ENCODE measurements at regions not wholly inside any gene's neighbourhood (a gene's known extent, or its start where the extent isn't known, plus 50 kb on each side); places are given as distances from the start of the nearest gene placed in this dataset.

GRCh38 chr4:92163348-92163747, 140.4 kb upstream of the GRID2 start:
- intact Hi-C loops (cut with micrococcal nuclease): no loop called here
- no peaks in the 10 kb centered on the region for H3K4me1 Mint-ChIP-seq (ENCODE audit: low read depth)
- TF ChIP-seq, protein P1, sequence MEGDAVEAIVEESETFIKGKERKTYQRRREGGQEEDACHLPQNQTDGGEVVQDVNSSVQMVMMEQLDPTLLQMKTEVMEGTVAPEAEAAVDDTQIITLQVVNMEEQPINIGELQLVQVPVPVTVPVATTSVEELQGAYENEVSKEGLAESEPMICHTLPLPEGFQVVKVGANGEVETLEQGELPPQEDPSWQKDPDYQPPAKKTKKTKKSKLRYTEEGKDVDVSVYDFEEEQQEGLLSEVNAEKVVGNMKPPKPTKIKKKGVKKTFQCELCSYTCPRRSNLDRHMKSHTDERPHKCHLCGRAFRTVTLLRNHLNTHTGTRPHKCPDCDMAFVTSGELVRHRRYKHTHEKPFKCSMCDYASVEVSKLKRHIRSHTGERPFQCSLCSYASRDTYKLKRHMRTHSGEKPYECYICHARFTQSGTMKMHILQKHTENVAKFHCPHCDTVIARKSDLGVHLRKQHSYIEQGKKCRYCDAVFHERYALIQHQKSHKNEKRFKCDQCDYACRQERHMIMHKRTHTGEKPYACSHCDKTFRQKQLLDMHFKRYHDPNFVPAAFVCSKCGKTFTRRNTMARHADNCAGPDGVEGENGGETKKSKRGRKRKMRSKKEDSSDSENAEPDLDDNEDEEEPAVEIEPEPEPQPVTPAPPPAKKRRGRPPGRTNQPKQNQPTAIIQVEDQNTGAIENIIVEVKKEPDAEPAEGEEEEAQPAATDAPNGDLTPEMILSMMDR (IDR thresholded peaks at IDR 0.05): peak; percentile 27
- no peak for DNase-seq
- H3K27me3 Mint-ChIP-seq: no peaks in the 10 kb centered on the region
- CTCF ChIA-PET: no interaction called here
- H3K9me3 Mint-ChIP-seq: peaks cover 16% of the 10 kb centered on the region
- no peak for ATAC-seq
- no peaks in the 10 kb centered on the region for H3K36me3 Mint-ChIP-seq (ENCODE audit: low read depth)
- H3K4me3 Mint-ChIP-seq: no peak overlapping the region
- H3K27ac Mint-ChIP-seq: no peak overlapping the region
- POLR2A ChIA-PET: no interaction called here

DNA sequence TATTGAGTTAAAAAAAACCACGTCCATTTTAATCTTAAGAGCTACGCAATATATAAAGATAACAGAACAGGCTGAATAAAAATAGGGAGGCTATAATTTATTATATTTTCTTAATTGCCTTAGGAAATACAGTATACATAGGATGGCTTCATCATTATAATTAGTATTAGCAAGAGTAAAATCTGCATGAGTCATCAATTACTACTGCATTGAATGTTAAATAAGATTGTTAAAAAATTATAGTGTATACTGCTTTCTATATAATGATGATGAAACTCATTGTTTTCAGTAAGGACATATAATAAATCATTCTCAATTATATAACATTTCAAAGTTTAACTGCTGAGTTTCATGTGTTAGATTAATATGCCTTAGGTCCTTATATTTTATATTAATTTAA, 133.4 kb upstream of the GRID2 start:
- no peaks in the 10 kb centered on the region for H3K27me3 Mint-ChIP-seq
- no peak overlapping the region for H3K4me3 Mint-ChIP-seq
- no peak overlapping the region for H3K27ac Mint-ChIP-seq
- no peaks in the 10 kb centered on the region for H3K4me1 Mint-ChIP-seq (ENCODE audit: low read depth)
- H3K36me3 Mint-ChIP-seq (ENCODE audit: low read depth): no peaks in the 10 kb centered on the region
- intact Hi-C loops (cut with micrococcal nuclease): no loop called here
- ChIA-PET POLR2A (no interaction called here), CTCF (no interaction called here)
- TF ChIP-seq, protein P1 (IDR thresholded peaks at IDR 0.05): no peak
- no peak for ATAC-seq
- H3K9me3 Mint-ChIP-seq: peaks cover 9% of the 10 kb centered on the region
- no peak for DNase-seq

- ChIA-PET POLR2A (no interaction called here), CTCF (no interaction called here)
- TF ChIP-seq, protein P1 (IDR thresholded peaks at IDR 0.05): no peak
- ATAC-seq (no peak), DNase-seq (no peak)
- no peak overlapping the region for H3K27ac Mint-ChIP-seq
- H3K27me3 Mint-ChIP-seq: no peaks in the 10 kb centered on the region
- no peaks in the 10 kb centered on the region for H3K36me3 Mint-ChIP-seq (ENCODE audit: low read depth)
- intact Hi-C loops (cut with micrococcal nuclease): no loop called here
- no peaks in the 10 kb centered on the region for H3K4me1 Mint-ChIP-seq (ENCODE audit: low read depth)
- H3K4me3 Mint-ChIP-seq: no peak overlapping the region
- H3K9me3 Mint-ChIP-seq: peaks cover 3% of the 10 kb centered on the region
Observed at GRCh38 chr4:92172203-92172602, 131.6 kb upstream of the GRID2 start.

GRCh38 chr4:92175250-92175649, 128.5 kb upstream of the GRID2 start:
- ATAC-seq (no peak), DNase-seq (no peak)
- no peaks in the 10 kb centered on the region for H3K27me3 Mint-ChIP-seq
- TF ChIP-seq, protein P1 (IDR thresholded peaks at IDR 0.05): no peak
- H3K36me3 Mint-ChIP-seq (ENCODE audit: low read depth): no peaks in the 10 kb centered on the region
- no peaks in the 10 kb centered on the region for H3K4me1 Mint-ChIP-seq (ENCODE audit: low read depth)
- POLR2A ChIA-PET: no interaction called here
- H3K27ac Mint-ChIP-seq: no peak overlapping the region
- intact Hi-C loops (cut with micrococcal nuclease): no loop called here
- H3K4me3 Mint-ChIP-seq: no peak overlapping the region
- H3K9me3 Mint-ChIP-seq: peaks cover 9% of the 10 kb centered on the region
- CTCF ChIA-PET: no interaction called here

DNA sequence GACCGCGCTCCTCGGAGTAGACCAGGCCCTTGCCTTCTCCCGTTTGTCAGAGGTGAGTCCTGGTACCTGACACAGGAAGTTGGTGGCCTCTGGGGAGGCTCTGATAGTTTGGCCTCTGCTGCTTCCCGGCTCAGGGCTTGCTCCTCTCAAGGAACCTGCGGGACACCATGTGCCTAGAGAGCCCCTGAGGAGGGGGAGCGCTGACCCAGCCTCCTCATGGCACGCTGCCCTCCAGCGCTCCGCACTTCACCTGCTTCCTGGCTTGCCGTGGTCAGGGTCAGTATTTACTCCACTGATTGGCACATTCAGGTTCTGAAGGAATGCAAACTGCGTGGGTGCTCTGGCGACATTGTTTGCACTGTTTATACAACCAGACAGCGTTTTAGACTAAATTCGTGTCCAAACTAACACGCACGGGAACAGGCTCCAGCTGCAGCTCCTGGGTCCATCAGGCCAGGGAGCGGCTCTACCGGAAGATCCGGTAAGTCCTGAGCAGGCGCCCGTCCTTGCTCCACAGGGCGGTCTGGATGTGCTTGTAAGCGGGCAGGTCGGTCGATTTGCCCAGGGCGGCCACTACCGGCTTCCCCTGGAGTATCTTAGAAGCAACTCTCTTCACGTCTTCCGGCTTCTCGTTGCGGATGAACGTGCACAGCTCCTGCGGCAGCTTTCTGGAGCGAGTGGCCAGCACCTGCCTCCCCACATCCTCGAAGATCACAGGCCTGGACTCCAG, 121.6 kb upstream of the GRID2 start:
- DNase-seq (no peak), ATAC-seq (no peak)
- H3K4me1 Mint-ChIP-seq (ENCODE audit: low read depth): no peaks in the 10 kb centered on the region
- no peaks in the 10 kb centered on the region for H3K27me3 Mint-ChIP-seq
- intact Hi-C loops (cut with micrococcal nuclease): no loop called here
- TF ChIP-seq, protein P1 (IDR thresholded peaks at IDR 0.05): no peak
- POLR2A ChIA-PET: no interaction called here
- no peak overlapping the region for H3K27ac Mint-ChIP-seq
- H3K4me3 Mint-ChIP-seq: no peak overlapping the region
- CTCF ChIA-PET: no interaction called here
- H3K9me3 Mint-ChIP-seq: peaks cover 18% of the 10 kb centered on the region
- H3K36me3 Mint-ChIP-seq (ENCODE audit: low read depth): no peaks in the 10 kb centered on the region
